NB4 (cell line): ENCODE measurements at regions not wholly inside any gene's neighbourhood (a gene's known extent, or its start where the extent isn't known, plus 50 kb on each side); places are given as distances from the start of the nearest gene placed in this dataset.

Source experiments
- POLR2A ChIP-seq: IDR thresholded peaks from 2 replicates; pipeline ENCODE4 v1.6.1; 2011; ENCODE audit warnings: mild to moderate bottlenecking; ENCODE audit not compliant: insufficient read length; ENCODE audit errors: extremely low read depth
- TF ChIP-seq, protein P1 (sequence below): IDR thresholded peaks from one replicate; pipeline ENCODE4 v1.5.1; 2012; ENCODE audit warnings: low read depth, low read length
- TF ChIP-seq, protein P2 (sequence below): IDR thresholded peaks from 2 replicates; pipeline ENCODE4 v1.6.1; 2011; ENCODE audit warnings: low read depth, low read length

DNA sequence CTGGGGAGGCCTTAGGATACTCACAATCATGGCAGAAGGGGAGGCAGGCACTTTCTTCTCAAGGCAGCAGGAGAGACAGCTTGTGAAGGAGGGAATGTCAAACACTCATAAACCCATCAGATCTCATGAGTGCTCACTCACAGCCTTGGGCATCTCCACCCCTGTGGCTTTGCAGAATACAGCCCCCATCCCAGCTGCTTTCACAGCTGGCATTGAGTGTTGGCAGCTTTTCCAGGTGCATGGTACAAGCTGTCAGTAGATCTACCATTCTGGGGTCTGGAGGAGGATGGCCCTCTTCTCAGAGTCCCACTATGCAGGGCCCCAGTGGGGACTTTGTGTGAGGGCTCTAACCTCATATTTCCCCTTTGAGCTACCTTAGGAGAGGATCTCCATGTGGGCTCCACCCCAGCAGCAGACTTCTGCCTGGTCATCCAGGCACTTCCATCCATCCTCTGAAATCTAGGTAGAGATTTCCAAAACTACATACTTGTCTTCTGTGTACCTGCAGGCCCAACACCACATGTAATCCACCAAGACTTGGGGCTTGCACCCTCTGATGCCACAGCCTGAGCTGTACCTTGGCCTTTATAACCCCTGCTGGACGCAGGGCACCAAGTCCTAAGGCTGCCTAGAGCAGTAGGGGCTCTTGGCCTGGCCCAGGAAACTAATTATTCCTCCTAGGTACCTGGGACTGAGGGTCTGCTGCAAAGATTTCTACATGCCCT lies 404.2 kb upstream of the EPHA6 start:
- TF ChIP-seq, protein P1, sequence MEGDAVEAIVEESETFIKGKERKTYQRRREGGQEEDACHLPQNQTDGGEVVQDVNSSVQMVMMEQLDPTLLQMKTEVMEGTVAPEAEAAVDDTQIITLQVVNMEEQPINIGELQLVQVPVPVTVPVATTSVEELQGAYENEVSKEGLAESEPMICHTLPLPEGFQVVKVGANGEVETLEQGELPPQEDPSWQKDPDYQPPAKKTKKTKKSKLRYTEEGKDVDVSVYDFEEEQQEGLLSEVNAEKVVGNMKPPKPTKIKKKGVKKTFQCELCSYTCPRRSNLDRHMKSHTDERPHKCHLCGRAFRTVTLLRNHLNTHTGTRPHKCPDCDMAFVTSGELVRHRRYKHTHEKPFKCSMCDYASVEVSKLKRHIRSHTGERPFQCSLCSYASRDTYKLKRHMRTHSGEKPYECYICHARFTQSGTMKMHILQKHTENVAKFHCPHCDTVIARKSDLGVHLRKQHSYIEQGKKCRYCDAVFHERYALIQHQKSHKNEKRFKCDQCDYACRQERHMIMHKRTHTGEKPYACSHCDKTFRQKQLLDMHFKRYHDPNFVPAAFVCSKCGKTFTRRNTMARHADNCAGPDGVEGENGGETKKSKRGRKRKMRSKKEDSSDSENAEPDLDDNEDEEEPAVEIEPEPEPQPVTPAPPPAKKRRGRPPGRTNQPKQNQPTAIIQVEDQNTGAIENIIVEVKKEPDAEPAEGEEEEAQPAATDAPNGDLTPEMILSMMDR, result no peak
- TF ChIP-seq POLR2A, result no peak
- TF ChIP-seq, protein P2, sequence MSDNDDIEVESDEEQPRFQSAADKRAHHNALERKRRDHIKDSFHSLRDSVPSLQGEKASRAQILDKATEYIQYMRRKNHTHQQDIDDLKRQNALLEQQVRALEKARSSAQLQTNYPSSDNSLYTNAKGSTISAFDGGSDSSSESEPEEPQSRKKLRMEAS, result no peak
